ENCODE measurements at regions not wholly inside any gene's neighbourhood (a gene's known extent, or its start where the extent isn't known, plus 50 kb on each side); places are given as distances from the start of the nearest gene placed in this dataset.

DNA sequence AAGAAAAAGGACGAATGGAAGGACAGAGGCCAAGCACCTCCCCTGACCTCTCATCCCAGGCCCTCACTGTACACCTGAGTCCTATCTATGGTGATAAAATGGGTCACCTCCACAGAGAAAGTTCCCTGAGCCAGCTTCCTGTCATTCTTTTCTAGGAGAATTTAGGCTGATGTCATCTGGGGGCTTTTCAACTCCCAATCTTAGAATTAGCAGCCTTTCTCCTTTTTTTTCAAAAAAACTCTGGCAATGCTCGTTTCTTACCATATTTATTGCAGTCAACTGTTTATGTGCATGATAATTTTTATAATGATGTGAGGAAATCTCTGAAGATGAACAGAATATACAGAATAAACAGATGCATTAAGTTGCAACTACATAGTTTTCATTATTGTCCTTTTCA lies 177.6 kb downstream of the SNAPC1 start:
- H3K27ac ChIP-seq, result no peak overlapping the region

DNA sequence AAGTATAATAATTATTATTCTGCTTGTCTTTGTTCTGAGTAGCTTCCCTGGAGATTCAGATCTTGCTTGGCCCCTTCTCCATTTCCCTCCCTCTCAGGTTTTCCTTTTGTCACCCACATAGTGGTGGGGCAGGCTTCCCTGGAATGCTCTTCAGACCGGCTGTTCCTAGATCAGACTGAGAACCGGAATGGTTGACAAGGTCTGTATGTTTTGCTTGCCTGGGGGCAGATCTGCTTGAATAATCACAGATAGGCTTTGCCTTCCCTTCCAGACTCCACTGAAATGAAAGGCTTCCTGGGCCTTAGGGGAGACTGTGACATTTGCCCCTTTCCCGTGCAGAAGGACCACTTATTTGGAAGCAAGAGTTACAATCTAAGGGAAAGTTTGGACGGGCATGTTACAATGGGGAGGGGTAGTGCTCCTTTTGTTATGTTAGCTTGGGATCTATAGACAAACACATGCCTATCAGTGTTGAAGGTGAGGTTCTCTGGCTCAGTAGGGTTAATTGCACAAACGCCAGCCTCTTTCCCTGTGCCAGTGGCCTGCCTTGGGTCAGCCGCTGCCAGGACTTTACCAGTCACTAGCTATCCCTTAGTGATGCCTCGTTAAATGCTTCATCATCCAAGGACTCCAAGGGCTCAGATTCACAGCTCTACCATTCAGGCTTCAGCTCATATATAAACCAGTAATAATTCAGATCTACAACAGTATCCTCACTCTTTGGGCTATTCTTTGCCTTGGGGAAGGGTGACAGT lies 178.6 kb downstream of the SNAPC1 start:
- Histone ChIP-seq H3K27ac (no peak overlapping the region), H3K4me3 (no peak overlapping the region)

More for the DNA sequence above, 177.6 kb downstream of the SNAPC1 start:
- no peak overlapping the region for H3K4me3 ChIP-seq

DNA sequence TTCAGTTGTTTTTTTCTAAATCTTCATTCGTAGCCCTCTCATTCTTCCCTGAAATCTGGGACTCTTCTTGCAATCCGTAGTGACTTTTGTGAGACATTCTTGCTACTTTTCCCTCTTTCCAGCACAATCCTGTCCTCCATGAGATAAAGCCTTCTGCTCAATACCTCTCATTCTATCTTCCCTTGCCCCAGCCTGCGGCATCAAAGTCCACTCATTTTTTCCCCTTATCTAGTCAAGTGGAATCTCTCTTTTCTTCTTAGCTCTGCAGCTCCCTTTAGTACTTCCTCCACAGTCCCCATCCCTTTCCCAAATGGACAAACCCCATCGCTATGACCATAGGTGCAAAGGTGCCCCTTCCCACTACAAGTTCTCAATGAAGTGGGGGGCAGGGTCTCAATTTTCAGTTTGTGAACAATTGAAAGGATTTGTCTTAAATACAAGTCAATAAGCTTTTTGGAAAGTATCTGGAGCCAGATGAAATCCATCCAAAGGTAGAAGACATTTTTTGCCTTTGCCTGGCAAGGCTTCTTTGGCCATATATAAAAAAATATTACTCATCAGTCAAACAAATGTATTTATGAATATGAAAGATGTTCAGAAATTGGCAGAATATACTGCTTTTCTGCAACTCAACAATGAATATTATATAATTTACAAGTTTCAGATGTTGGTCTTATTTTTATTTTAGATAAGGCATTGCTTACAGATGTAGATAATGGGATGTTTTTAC lies 179.4 kb downstream of the SNAPC1 start:
- H3K27ac ChIP-seq, result no peak overlapping the region
- no peak overlapping the region for H3K4me3 ChIP-seq

DNA sequence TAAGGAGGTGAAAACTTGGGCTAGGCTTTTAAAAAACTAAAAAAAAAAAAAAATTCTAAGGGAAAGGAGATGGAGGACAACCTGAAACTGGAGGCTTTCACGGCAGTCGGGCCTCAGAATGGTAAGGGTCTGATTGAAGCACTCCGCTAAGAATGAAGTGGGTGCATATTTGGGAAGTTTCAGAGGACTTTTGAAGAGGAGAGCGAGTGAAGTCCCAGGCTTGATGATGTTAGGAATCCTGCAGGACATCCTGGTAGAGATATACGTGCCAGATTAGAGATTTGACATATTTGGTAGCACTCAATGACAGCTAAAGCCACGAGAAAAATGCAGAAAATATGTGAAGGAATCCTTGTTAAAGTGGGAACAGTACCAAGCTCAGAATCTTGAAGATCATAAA lies 186.2 kb downstream of the SNAPC1 start:
- H3K27ac ChIP-seq, result no peak overlapping the region

DNA sequence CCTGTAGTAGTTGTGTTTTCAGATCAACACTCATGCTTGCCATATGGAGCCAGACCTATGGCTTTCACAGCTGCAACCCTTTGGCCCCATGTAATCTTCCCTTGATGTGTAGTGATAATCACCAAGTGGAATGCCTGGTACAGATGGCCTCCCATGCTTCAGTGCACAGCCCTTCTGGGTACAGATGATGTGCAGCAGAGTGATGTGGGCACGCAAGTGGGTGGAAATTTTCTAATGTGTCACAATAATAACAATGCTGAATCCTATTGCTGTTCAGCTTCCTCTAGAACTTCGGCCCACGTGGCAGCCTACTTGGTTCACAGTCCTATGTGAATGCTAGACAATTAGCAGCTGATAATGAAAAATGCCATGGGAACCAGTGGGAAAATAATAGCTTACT lies 188.1 kb downstream of the SNAPC1 start:
- no peak overlapping the region for H3K4me3 ChIP-seq
- H3K27ac ChIP-seq, result no peak overlapping the region

More for the DNA sequence above, 186.2 kb downstream of the SNAPC1 start:
- H3K4me3 ChIP-seq, result no peak overlapping the region

DNA sequence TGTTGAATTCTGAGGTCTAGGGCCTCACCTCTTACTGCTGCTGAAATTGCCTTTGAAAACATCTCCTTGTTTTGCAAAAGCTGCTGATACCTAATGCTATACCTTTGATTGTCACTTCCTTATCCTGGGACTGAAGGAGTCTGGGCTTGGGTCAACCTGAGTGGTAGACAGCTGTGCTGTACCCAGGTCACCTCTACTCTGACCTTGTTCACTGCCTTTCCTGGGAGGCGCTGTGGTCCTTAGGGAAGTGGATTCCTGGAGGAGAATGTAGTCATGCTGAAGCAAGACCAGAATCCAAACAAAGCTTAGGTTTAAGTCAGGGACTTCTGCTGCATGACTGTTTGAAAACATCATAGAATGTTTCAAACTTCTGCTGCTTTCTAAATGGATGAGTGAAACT lies 191.4 kb downstream of the SNAPC1 start:
- Histone ChIP-seq H3K4me3 (no peak overlapping the region), H3K27ac (no peak overlapping the region)

DNA sequence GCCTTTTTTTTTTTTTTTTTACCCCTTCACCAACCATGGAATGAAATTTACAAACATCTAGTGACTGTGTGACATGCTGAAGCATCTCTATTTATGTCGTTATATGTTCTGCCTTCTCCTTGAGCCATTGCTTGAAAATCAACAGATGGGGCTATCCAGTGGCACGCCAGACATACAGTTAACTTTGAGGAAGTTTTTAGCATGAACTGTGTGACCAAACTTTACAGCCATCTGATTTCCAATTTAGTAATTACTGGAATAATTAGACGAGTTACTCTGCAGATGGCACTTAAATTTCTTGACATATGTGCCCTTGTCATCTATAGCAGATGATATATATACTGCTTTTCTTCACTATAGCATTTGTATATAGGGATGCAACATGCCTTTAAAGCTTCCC lies 192.1 kb downstream of the SNAPC1 start:
- H3K27ac ChIP-seq, result no peak overlapping the region
- H3K4me3 ChIP-seq, result no peak overlapping the region

DNA sequence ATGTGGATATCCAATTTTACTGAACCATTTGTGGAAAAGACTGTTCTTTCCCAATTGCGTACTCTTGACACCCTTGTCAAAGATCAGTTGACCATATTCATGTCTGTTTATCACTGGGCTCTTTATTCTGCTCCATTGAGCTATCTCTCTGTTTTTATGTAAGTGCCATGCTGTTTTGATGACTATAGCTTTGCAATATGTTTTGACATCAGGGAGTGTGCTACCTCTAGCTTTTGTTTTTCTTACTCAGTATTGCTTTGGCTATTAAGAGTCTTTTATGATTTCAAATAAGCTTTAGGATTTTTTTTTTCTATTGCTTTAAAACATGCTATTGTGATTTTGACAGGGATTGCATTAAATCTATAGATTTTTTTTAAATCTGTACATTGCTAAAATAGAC lies 194.3 kb downstream of the SNAPC1 start:
- Histone ChIP-seq H3K4me3 (no peak overlapping the region), H3K27ac (no peak overlapping the region)

DNA sequence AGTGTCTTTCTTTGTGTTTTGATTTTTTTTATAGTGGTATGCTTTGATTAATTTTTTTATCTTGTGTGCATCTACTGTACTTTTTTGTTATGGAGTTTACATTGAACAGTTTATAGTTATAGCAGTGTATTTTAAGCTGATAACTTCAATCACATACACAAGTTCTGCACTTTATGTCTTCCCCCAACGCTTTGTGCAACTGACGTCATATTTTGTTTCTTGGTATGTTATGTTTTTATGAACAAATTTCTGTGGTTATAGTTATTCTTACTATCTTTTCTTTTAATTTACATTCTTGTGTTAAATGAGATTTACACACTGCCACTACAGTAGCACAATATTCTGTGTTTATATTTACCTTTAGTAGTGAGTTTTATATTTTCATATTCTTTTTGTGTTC lies 197.1 kb downstream of the SNAPC1 start:
- Histone ChIP-seq H3K4me3 (no peak overlapping the region), H3K27ac (no peak overlapping the region)

DNA sequence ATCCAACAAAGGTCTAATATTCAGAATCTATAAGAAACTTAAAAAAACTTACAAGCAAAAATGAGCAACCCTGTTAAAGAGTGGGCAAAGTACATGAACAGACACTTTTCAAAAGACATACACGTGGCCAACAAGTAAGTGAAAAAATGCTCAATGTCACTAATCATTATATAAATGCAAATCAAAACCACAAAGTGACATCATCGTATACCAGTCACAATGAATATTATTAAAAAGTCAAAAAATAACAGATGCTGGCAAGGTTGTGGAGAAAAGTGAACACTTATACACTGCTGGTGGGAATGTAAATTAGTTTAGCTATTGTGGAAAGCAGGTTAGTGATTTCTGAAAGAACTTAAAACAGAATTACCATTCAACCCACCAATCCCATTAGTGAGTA lies 199.1 kb downstream of the SNAPC1 start:
- H3K27ac ChIP-seq, result no peak overlapping the region
- H3K4me3 ChIP-seq, result no peak overlapping the region

DNA sequence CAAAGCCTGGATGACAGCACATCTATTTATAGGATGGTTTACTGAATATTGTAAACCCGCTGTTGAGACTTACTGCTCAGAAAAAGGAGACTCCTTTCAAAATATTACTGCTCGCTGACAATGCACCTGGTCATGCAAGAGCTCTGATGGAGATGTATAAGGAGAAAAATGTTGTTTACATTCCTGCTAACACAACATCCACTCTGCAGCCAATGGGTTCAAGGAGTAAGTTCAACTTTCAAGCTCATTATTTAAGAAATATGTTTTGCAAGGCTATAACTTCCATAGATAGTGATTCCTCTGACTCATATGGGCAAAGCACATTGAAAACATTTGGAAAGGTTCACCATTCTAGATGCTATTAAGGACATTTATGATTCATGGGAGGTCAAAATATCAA lies 201.7 kb downstream of the SNAPC1 start:
- Histone ChIP-seq H3K4me3 (no peak overlapping the region), H3K27ac (no peak overlapping the region)

DNA sequence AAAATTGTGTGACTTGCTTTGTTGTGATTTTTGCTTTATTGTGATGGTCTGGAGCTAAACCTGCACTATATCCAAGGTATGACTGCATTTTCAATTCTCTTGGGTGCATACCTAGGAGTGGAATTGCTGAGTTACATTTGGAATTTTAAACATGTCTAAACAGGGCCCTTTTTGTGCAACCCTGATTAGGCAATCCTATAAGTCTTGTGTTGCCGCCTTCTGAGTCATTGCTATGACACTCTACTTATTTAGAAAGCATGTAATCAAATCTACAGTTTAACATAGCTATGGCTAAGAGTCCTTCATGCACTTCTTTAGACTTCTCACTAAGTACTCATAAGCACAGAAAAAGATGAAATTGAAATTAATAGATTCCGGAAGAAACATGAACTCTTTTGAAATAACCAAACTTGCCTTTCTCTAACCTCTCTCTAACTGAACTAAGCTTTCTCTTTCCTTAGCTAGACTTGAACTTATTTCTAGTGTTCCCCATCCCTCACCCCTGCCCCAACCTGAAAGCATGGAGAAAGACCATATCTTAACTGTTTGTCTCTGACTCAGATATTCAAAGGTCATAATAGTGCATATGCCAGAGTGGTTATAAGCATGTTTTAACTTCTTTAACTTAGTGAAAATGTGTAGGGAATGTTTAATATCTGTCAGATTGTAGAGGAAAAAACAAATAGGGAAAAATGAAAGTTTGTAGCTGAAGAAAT lies 203.0 kb downstream of the SNAPC1 start:
- Histone ChIP-seq H3K4me3 (no peak overlapping the region), H3K27ac (no peak overlapping the region)

DNA sequence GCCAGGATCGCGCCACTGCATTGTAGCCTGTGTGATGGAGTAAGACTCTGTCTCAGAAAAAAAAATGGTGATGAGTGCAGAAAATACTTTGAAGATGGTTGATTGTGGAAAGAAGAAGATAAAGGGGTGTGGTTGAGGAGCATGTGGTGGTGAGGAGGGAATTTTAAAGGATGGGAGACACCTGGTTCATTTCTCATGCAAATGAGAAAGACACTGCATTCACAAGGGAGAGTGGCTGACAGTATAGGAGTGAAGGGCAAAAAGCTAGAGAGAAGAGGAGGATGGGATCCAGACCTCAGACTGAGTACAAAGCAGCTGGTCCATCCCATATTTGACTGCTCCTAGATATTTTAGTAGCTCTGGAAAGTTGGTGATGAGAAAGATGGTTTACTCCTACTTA lies 206.0 kb downstream of the SNAPC1 start:
- no peak overlapping the region for H3K4me3 ChIP-seq
- H3K27ac ChIP-seq, result no peak overlapping the region

DNA sequence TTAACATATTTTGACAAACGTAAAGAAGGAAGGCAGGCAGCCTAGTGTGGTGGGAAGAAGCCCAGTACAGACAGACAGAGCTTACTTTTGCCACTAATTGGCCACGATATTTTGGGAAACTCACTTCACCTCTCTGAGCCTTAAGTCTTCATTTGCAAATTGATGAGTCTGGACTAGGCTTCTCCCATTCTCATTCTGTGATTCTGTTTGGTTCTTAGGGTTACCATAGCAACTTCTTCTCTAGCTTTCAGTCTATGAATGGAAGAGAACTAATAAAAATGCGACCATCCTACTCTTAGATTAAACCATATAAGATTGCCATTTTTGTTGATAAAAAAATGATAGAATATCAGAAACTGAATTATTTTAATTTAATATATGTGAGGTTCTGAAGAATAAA lies 210.5 kb downstream of the SNAPC1 start:
- Histone ChIP-seq H3K27ac (no peak overlapping the region), H3K4me3 (no peak overlapping the region)

DNA sequence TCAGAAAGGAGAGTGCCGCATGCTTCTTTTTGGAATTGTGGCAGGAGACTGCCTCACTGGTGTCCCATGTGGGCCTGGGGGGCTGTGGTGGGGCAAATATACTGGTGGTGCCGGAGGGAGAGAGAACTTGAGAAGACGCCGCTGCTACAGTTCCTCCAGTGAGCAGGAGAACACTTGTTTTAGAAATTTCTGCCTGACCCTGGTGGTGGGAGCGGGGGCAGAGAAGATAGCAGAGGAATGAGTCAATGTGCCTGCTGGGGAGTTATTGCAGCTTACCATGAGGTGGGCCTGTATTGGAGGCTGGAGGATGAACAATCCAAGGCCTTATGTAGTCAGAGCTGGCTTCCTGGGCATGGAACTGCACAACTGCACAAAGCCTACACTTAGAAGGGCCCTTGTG lies 211.8 kb downstream of the SNAPC1 start:
- Histone ChIP-seq H3K27ac (no peak overlapping the region), H3K4me3 (no peak overlapping the region)

DNA sequence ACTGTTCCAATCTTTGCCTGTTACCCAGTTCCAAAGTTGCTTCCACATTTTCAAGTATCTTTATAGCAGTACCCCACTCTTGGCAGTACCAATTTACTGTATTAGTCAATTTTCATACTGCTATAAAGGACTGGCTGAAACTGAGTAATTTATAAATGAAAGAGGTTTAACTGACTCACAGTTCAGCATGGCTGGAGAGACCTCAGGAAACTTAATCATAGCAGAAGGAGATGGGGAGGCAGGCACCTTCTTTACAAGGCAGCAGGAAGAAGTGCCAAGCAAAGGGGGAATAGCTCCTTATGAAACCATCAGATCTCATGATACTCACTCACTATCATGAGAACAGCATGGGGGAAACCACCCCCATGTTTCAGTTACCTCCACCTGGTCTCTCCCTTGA lies 215.0 kb downstream of the SNAPC1 start:
- no peak overlapping the region for H3K4me3 ChIP-seq
- no peak overlapping the region for H3K27ac ChIP-seq

DNA sequence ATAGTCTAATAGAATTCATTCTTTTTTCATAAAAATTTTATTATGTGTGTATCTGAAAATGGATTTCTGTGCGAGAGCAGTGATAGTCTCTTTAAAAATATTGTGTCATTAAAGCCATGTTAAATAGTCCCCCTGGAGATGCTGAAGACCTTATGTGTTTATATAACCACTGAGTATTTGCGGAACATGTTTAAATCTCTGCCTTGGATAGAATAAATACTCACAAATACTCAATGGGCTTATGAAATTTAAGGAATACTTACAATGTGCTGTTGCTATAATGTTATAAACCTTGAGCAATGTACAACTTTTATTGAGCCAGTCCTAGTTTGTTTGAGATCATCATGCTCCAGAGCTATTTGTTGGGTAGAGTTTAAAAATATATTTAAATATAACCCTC lies 226.0 kb downstream of the SNAPC1 start:
- no peak overlapping the region for H3K27ac ChIP-seq
- no peak overlapping the region for H3K4me3 ChIP-seq

DNA sequence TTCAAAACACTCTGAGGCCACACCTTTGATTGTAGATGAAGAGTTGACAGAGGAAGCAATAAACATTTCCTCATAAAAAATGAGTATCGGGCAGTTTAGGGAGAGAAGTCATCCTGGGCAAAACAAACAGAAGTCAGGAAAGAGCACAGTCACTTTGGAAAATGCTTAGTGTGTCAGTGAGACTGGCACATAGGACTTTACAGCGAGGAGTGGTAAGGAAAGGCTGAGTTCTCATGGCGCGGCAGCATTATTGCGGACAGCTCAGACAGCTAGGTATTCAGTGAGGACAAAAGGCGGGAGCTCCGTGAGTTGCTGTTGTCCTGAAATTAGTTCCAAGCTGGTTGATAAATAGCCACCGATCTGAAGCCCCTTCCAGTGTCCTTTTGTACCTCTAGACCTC lies 229.9 kb downstream of the SNAPC1 start:
- H3K27ac ChIP-seq, result no peak overlapping the region

DNA sequence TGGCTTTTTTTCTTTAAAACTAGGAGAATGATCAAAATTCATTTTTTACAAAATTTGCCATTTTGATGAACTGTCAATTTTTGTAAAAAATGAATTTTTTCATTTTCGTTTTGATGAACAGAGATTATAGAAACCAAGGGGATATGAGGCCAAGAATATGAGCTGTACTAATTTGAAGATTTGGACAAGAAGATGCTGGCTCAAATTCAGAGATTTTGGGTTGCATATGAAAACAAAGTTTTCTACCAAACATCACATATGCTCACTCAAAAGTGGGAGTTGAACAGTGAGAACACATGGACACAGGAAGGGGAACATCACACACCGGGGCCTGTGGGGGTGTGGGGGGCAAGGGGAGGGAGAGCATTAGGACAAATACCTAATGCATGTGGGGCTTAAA lies 230.7 kb downstream of the SNAPC1 start:
- Histone ChIP-seq H3K4me3 (no peak overlapping the region), H3K27ac (no peak overlapping the region)

More for the DNA sequence above, 229.9 kb downstream of the SNAPC1 start:
- no peak overlapping the region for H3K4me3 ChIP-seq

DNA sequence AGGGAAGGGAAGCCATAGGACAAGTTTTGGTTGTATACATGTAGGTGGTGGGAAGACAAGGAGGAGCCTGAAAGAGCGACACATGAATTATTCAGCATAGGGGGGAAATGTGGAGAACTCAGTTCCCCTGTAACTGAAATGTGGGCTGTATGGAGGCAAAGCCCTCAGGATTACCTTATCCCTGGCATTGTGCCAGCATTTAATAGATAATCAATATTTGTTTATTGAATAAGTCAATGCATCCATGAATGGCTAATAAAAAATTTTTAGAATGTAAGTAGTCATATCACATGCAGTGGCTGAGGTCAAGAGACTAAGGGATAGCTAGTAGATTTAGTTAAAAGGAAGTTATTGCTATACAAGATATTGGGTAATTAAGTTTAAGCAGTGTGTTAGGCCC lies 232.4 kb downstream of the SNAPC1 start:
- Histone ChIP-seq H3K27ac (no peak overlapping the region), H3K4me3 (no peak overlapping the region)

DNA sequence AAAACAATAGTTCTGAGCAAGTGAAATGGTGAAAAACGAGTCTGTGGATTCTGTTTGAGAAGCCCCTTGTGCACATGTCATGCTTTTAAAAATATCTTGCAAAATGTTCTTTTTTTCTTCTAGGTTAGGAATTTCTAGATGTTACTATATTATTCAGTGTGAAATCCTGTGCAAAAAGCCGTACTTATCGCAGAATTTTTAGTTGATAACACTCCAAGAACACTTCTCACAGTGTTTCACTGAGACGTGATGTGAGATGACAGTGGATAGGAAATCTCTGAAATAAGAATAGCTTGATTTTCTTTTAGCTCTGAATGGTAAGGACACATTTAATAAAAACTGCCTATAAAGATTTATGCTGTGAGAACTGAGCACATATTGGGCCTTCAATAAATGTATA lies 234.5 kb downstream of the SNAPC1 start:
- Histone ChIP-seq H3K27ac (no peak overlapping the region), H3K4me3 (no peak overlapping the region)

All from skin epidermis (tissue), 12 donors.